ENCODE measurements at regions not wholly inside any gene's neighbourhood (a gene's known extent, or its start where the extent isn't known, plus 50 kb on each side); places are given as distances from the start of the nearest gene placed in this dataset.

DNA sequence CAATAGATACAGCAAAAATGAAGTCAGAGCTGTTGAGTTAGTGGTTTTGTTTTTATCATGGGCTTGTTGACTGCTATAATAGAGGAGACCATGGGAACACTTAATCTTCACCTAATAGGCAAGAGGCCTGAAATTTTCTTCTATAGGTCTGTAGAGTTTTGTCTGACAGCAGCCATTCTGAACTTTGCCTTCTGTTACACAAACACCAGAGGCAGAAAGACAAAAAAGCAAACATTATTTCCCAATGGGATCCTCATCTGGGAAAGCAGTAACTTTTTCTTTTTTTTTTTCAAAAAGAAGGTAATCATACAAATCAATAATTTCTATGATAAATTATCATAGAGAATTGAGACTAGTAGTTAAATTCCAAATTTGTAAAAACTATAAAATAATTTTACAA, 494.1 kb downstream of the TOX3 start (continued):
- TF ChIP-seq, protein P1, sequence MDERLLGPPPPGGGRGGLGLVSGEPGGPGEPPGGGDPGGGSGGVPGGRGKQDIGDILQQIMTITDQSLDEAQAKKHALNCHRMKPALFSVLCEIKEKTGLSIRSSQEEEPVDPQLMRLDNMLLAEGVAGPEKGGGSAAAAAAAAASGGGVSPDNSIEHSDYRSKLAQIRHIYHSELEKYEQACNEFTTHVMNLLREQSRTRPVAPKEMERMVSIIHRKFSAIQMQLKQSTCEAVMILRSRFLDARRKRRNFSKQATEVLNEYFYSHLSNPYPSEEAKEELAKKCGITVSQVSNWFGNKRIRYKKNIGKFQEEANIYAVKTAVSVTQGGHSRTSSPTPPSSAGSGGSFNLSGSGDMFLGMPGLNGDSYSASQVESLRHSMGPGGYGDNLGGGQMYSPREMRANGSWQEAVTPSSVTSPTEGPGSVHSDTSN (CRISPR knock-in tag; IDR thresholded peaks at IDR 0.05): no peak
- no peak for TF ChIP-seq ETV5 (CRISPR knock-in tag; IDR thresholded peaks at IDR 0.05; ENCODE audit: borderline replicate concordance)
- TF ChIP-seq KDM4B (CRISPR knock-in tag; IDR thresholded peaks at IDR 0.05): no peak
- TF ChIP-seq, protein P2, sequence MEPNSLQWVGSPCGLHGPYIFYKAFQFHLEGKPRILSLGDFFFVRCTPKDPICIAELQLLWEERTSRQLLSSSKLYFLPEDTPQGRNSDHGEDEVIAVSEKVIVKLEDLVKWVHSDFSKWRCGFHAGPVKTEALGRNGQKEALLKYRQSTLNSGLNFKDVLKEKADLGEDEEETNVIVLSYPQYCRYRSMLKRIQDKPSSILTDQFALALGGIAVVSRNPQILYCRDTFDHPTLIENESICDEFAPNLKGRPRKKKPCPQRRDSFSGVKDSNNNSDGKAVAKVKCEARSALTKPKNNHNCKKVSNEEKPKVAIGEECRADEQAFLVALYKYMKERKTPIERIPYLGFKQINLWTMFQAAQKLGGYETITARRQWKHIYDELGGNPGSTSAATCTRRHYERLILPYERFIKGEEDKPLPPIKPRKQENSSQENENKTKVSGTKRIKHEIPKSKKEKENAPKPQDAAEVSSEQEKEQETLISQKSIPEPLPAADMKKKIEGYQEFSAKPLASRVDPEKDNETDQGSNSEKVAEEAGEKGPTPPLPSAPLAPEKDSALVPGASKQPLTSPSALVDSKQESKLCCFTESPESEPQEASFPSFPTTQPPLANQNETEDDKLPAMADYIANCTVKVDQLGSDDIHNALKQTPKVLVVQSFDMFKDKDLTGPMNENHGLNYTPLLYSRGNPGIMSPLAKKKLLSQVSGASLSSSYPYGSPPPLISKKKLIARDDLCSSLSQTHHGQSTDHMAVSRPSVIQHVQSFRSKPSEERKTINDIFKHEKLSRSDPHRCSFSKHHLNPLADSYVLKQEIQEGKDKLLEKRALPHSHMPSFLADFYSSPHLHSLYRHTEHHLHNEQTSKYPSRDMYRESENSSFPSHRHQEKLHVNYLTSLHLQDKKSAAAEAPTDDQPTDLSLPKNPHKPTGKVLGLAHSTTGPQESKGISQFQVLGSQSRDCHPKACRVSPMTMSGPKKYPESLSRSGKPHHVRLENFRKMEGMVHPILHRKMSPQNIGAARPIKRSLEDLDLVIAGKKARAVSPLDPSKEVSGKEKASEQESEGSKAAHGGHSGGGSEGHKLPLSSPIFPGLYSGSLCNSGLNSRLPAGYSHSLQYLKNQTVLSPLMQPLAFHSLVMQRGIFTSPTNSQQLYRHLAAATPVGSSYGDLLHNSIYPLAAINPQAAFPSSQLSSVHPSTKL (CRISPR knock-in tag; IDR thresholded peaks at IDR 0.05): peak; percentile 55
- TF ChIP-seq ZSCAN29 (CRISPR knock-in tag; conservative IDR thresholded peaks at IDR 0.05): no peak
- TF ChIP-seq, protein P3, sequence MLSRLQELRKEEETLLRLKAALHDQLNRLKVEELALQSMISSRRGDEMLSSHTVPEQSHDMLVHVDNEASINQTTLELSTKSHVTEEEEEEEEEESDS (CRISPR knock-in tag; IDR thresholded peaks at IDR 0.05; ENCODE audit: borderline replicate concordance): no peak
- no peak for TF ChIP-seq KLF13 (CRISPR knock-in tag; IDR thresholded peaks at IDR 0.05)
- no peak for TF ChIP-seq IRX3 (CRISPR knock-in tag; IDR thresholded peaks at IDR 0.05; ENCODE audit: borderline replicate concordance, low read depth)
- TF ChIP-seq ZNF430 (CRISPR knock-in tag; IDR thresholded peaks at IDR 0.05): no peak
- TF ChIP-seq, protein P4, sequence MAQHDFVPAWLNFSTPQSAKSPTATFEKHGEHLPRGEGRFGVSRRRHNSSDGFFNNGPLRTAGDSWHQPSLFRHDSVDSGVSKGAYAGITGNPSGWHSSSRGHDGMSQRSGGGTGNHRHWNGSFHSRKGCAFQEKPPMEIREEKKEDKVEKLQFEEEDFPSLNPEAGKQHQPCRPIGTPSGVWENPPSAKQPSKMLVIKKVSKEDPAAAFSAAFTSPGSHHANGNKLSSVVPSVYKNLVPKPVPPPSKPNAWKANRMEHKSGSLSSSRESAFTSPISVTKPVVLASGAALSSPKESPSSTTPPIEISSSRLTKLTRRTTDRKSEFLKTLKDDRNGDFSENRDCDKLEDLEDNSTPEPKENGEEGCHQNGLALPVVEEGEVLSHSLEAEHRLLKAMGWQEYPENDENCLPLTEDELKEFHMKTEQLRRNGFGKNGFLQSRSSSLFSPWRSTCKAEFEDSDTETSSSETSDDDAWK (CRISPR knock-in tag; IDR thresholded peaks at IDR 0.05): no peak
- no peak for TF ChIP-seq SRSF4 (IDR thresholded peaks at IDR 0.05; ENCODE audit: low read depth, low read length, poor library complexity, severe bottlenecking)
- TF ChIP-seq, protein P5, sequence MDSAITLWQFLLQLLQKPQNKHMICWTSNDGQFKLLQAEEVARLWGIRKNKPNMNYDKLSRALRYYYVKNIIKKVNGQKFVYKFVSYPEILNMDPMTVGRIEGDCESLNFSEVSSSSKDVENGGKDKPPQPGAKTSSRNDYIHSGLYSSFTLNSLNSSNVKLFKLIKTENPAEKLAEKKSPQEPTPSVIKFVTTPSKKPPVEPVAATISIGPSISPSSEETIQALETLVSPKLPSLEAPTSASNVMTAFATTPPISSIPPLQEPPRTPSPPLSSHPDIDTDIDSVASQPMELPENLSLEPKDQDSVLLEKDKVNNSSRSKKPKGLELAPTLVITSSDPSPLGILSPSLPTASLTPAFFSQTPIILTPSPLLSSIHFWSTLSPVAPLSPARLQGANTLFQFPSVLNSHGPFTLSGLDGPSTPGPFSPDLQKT (CRISPR knock-in tag; IDR thresholded peaks at IDR 0.05; ENCODE audit: borderline replicate concordance): no peak
- TF ChIP-seq ZNF354B (CRISPR knock-in tag; IDR thresholded peaks at IDR 0.05): no peak
- TF ChIP-seq, protein P6, sequence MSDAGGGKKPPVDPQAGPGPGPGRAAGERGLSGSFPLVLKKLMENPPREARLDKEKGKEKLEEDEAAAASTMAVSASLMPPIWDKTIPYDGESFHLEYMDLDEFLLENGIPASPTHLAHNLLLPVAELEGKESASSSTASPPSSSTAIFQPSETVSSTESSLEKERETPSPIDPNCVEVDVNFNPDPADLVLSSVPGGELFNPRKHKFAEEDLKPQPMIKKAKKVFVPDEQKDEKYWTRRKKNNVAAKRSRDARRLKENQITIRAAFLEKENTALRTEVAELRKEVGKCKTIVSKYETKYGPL (CRISPR knock-in tag; IDR thresholded peaks at IDR 0.05): peak; percentile 67; the same call in 1 of the 2 replicates
- TF ChIP-seq FOXM1 (CRISPR knock-in tag; IDR thresholded peaks at IDR 0.05): no peak
- TF ChIP-seq SOX13 (IDR thresholded peaks at IDR 0.05): no peak
- TF ChIP-seq SOX13 (CRISPR knock-in tag; conservative IDR thresholded peaks at IDR 0.05 in 1 of 2, IDR thresholded peaks at IDR 0.05 in 1 of 2): peak in 1 of 2 experiments; percentile 27; a peak in 1 of 4 replicates
- no peak for TF ChIP-seq RAD51 (IDR thresholded peaks at IDR 0.05; ENCODE audit: borderline replicate concordance)
- TF ChIP-seq ZNF282 (IDR thresholded peaks at IDR 0.05; ENCODE audit: partially characterized antibody): no peak
- TF ChIP-seq, protein P7, sequence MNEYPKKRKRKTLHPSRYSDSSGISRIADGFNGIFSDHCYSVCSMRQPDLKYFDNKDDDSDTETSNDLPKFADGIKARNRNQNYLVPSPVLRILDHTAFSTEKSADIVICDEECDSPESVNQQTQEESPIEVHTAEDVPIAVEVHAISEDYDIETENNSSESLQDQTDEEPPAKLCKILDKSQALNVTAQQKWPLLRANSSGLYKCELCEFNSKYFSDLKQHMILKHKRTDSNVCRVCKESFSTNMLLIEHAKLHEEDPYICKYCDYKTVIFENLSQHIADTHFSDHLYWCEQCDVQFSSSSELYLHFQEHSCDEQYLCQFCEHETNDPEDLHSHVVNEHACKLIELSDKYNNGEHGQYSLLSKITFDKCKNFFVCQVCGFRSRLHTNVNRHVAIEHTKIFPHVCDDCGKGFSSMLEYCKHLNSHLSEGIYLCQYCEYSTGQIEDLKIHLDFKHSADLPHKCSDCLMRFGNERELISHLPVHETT (CRISPR knock-in tag; conservative IDR thresholded peaks at IDR 0.05): no peak
- TF ChIP-seq MEF2D (CRISPR knock-in tag; IDR thresholded peaks at IDR 0.05): no peak
- no peak for TF ChIP-seq HCFC1 (IDR thresholded peaks at IDR 0.05; ENCODE audit: low read depth, low read length)
